Prostate gland (tissue), 2 donors: ENCODE measurements at regions not wholly inside any gene's neighbourhood (a gene's known extent, or its start where the extent isn't known, plus 50 kb on each side); places are given as distances from the start of the nearest gene placed in this dataset.

Source experiments
- POLR2AphosphoS5 ChIP-seq: sonication (generic); formaldehyde crosslinking; IDR thresholded peaks from one replicate; pipeline ENCODE4 v1.6.1; 2017; ENCODE audit warnings: antibody characterized with exemption
- TF ChIP-seq, protein P1 (sequence below), 4 experiments: fragments of 200-600 bp in 2 of 4; fragments of 450-650 bp in 2 of 4; sonication (generic) in 2 of 4; IDR thresholded peaks; 1 replicate in 3 of 4; 2 replicates in 1 of 4; pipeline ENCODE4 v1.5.1; 2016 to 2019; ENCODE audit warnings: antibody characterized with exemption in 4 of 4, mild to moderate bottlenecking in 2 of 4, moderate library complexity in 2 of 4

DNA sequence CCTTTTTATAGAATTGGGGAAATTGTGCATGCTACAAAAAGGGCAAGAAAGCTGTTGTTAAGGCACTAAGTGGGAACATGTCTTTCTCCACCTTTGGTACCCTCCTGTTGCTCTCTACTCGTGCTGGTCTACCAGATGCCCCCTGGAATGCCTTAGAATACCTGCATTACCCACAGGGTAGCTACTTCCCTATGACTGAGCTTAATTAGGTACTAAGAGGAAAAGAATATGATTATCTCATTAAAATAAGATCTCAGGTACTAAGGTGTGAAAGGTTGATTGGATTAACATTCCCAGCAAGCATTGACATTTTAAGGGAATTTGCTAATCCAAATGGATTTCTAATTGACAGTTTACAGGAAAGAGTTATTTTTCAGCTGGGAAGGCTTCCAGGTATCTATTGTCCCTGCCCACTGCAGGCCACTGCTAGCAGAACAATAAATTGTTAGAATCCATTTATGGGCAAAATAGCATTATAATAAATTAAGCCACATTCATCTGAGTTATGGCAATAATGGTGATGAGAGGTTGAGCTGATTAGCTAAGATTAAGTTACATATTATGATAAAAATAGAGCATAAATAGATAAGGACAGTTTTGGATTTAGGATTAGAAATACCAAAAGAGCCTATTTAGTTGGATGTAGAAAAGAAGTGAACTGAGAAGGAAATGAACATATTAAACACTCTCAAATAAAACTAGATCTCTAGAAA, 67.8 kb upstream of the GRIP1 start:
- TF ChIP-seq, protein P1, sequence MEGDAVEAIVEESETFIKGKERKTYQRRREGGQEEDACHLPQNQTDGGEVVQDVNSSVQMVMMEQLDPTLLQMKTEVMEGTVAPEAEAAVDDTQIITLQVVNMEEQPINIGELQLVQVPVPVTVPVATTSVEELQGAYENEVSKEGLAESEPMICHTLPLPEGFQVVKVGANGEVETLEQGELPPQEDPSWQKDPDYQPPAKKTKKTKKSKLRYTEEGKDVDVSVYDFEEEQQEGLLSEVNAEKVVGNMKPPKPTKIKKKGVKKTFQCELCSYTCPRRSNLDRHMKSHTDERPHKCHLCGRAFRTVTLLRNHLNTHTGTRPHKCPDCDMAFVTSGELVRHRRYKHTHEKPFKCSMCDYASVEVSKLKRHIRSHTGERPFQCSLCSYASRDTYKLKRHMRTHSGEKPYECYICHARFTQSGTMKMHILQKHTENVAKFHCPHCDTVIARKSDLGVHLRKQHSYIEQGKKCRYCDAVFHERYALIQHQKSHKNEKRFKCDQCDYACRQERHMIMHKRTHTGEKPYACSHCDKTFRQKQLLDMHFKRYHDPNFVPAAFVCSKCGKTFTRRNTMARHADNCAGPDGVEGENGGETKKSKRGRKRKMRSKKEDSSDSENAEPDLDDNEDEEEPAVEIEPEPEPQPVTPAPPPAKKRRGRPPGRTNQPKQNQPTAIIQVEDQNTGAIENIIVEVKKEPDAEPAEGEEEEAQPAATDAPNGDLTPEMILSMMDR (IDR thresholded peaks at IDR 0.05): no peak
- no peak for TF ChIP-seq POLR2AphosphoS5
